GM12892 (cell line): ENCODE measurements at regions not wholly inside any gene's neighbourhood (a gene's known extent, or its start where the extent isn't known, plus 50 kb on each side); places are given as distances from the start of the nearest gene placed in this dataset.

ENCODE experiments used
- POLR2A ChIP-seq: IDR thresholded peaks from 2 replicates; pipeline ENCODE4 v1.6.1; 2011; ENCODE audit warnings: low read depth, low read length, control low read depth
- TAF1 ChIP-seq: IDR thresholded peaks from 2 replicates; pipeline ENCODE4 v1.6.1; 2011; ENCODE audit warnings: low read depth, mild to moderate bottlenecking, control low read depth, low read length, borderline replicate concordance

DNA sequence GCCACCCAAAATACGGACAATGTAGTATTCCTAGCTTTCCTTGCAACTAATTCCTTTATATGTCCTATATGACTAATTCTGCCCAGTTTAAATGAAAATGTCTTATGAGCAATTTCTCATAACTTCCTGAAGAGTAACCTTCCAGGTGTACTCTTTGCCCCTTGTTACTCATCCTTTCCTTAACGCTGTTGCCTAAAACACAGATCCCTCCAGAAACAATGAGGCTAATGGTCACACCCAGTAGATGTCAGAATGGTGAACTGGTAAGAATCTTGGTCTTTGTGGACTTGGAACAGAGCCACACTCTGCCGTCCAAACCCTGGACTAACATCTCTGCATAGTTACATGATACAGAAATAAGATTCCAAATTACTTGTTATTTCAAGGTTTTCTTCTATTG lies 497.9 kb downstream of the IGSF11 start:
- TF ChIP-seq POLR2A (no peak), TAF1 (no peak)
